H4 (cell line): ENCODE measurements at regions not wholly inside any gene's neighbourhood (a gene's known extent, or its start where the extent isn't known, plus 50 kb on each side); places are given as distances from the start of the nearest gene placed in this dataset.

ENCODE experiments used
- DNase-seq: peaks from one replicate; pipeline ENCODE4 v3.0.0-alpha.2; 2015; ENCODE audit warnings: low spot score

GRCh38 chr6:23357185-23357766 is 768.7 kb upstream of the NRSN1 start:
- DNase-seq, result no peak

GRCh38 chr6:23365732-23366131 is 760.3 kb upstream of the NRSN1 start:
- no peak for DNase-seq

GRCh38 chr6:23367311-23367710 is 758.7 kb upstream of the NRSN1 start:
- DNase-seq, result no peak

- no peak for DNase-seq
Measured at GRCh38 chr6:23368557-23368956, 757.5 kb upstream of the NRSN1 start.

GRCh38 chr6:23370051-23370450 is 756.0 kb upstream of the NRSN1 start:
- DNase-seq, result no peak

GRCh38 chr6:23371132-23371915 is 754.7 kb upstream of the NRSN1 start:
- DNase-seq, result no peak

- no peak for DNase-seq
Measured at GRCh38 chr6:23377830-23378229, 748.2 kb upstream of the NRSN1 start.

- no peak for DNase-seq
Measured at GRCh38 chr6:23380465-23380864, 745.5 kb upstream of the NRSN1 start.

GRCh38 chr6:23388086-23388783 is 737.8 kb upstream of the NRSN1 start:
- DNase-seq, result no peak

GRCh38 chr6:23389386-23389785 is 736.6 kb upstream of the NRSN1 start:
- no peak for DNase-seq

GRCh38 chr6:23390221-23390620 is 735.8 kb upstream of the NRSN1 start:
- no peak for DNase-seq

GRCh38 chr6:23394681-23395080 is 731.3 kb upstream of the NRSN1 start:
- DNase-seq, result no peak

- no peak for DNase-seq
Measured at GRCh38 chr6:23395381-23395780, 730.6 kb upstream of the NRSN1 start.

GRCh38 chr6:23396949-23397348 is 729.1 kb upstream of the NRSN1 start:
- DNase-seq, result no peak

- no peak for DNase-seq
Measured at GRCh38 chr6:23403460-23403859, 722.6 kb upstream of the NRSN1 start.

GRCh38 chr6:23409531-23409930 is 716.5 kb upstream of the NRSN1 start:
- no peak for DNase-seq

GRCh38 chr6:23410439-23410838 is 715.6 kb upstream of the NRSN1 start:
- DNase-seq, result no peak

GRCh38 chr6:23412770-23413169 is 713.2 kb upstream of the NRSN1 start:
- no peak for DNase-seq

- no peak for DNase-seq
Measured at GRCh38 chr6:23413327-23414050, 712.5 kb upstream of the NRSN1 start.

- peak; percentile 21 for DNase-seq
Measured at GRCh38 chr6:23414051-23414445, 712.0 kb upstream of the NRSN1 start.

GRCh38 chr6:23414922-23415321 is 711.1 kb upstream of the NRSN1 start:
- DNase-seq, result no peak

- no peak for DNase-seq
Measured at GRCh38 chr6:23415819-23416427, 710.1 kb upstream of the NRSN1 start.
